GM19239 (cell line): ENCODE measurements at regions not wholly inside any gene's neighbourhood (a gene's known extent, or its start where the extent isn't known, plus 50 kb on each side); places are given as distances from the start of the nearest gene placed in this dataset.
"Not testable (repeated sequence)": the region's sequence is repeated elsewhere in the genome, so short reads cannot be mapped to it uniquely, and the experiment has no call there.

Experiments used
- DNase-seq: peaks from one replicate; pipeline ENCODE4 v3.0.0; 2011; ENCODE audit warnings: low spot score; ENCODE audit not compliant: insufficient read length
- FAIRE-seq: peaks from 2 replicates; lab custom pipeline; 2011; peaks lifted over from hg19 to GRCh38; lab: Jason Lieb, UNC

GRCh38 chrX:75673468-75673867 is 111.6 kb downstream of the MAGEE2 start:
- FAIRE-seq (no peak), DNase-seq (no peak)

GRCh38 chrX:75655627-75656026 is 129.4 kb downstream of the MAGEE2 start:
- FAIRE-seq (no peak), DNase-seq (no peak)

DNA sequence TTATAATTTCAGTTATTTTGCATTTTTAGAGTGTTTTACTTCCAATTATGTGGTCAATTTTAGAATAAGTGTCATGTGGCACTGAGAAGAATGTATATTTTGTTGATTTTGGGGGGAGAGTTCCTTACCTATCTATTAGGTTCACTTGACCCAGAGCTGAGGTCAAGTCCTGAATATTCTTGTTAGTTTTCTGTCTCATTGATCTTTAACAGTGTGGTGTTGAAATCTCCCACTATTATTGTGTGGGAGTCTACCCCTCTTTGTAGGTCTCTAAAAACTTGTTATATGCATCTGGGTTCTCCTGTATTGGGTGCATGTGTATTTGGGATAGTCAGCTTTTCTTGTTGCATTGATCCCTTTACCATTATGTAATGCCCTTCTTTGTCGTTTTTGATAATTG is 127.0 kb upstream of the ZDHHC15 start:
- DNase-seq, result no peak
- FAIRE-seq, result no peak

- FAIRE-seq (no peak), DNase-seq (no peak)
Observed at GRCh38 chrX:75648803-75649588, 126.2 kb upstream of the ZDHHC15 start.

DNA sequence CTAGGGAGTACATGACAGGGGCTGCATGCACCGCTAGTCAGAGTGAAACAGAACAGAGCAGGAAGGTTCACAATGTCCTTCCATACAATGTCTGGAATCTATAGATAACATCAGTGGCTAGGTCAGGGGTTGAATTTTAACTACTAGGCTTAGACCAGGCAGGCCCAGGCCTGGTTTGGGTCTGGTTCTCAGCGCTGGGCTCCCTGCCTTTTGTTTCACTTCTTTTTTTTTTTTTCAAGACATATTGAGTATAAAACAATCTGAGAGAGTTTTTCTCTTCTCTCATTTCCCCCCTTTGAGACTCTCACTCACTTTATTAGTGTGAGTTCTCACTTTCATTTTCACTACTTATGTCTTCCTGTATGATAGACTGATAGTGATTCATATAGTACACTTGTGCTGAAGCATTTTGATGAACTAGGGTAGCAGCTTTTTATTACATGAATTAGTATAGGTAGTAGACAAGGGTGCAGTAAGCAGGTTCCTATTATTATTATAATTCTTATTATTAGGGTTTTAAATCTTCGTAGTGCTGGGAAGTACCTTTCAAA is 120.0 kb upstream of the ZDHHC15 start:
- DNase-seq (no peak), FAIRE-seq (no peak)

- no peak for DNase-seq
- no peak for FAIRE-seq
Observed at GRCh38 chrX:75638332-75638731, 115.5 kb upstream of the ZDHHC15 start.

DNA sequence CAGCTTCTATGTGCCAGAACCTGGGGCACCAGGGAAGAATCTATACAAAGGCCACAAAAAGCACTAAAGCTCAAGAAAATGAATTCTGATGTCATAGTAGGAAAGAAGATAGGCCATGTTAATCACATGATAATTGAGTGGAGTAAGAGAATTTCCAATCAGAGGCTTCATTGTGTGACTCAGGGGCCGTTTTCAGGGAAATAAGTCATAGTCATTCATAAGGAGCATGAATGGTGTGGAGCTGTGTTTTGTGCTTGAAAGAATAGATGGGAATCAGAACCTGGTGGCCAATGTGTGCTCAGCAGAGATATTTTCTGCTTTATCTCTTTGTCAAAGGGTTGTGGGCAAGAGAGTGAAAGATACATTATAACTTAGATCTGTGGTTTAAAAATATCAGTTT is 102.4 kb upstream of the ZDHHC15 start:
- DNase-seq (no peak), FAIRE-seq (no peak)

DNA sequence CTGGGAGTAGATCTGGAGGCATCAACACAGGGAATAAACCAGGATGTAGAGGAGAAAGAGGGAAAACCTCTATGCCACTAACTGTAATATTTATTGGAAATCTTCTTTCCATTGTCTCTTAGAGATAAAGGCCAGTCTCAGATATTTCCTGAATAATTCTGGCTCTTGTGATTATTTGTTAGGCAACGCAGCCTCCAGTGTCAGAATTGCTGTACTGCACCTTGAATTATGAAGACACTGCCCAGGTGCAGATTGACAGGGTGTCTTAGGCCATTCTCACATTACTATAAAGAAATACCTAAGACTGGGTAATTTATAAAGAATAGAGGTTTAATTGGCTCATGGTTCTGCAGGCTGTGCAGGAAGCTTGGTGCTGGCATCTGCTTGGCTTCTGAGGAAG is 100.7 kb upstream of the ZDHHC15 start:
- FAIRE-seq (no peak), DNase-seq (no peak)

- FAIRE-seq (no peak), DNase-seq (no peak)
Observed at GRCh38 chrX:75609406-75609805, 86.6 kb upstream of the ZDHHC15 start.

DNA sequence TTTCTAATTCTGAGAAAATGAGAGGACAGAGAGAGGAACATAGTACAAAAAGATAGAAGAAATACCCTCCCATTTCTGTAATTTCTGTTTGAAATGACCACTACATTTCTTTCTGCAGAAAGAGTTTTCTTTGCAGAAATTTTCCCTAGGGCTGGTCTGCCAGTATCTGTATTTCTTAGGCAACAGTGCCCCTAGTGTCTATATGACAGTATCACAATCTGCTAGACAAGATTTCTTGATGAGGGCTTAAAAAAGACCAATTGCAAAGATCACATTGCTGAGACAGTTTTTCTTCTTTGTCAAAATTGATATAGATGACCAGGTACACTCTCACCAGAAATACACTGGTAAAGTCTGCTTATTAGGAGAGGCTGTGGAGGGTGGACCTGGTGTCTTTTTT is 81.0 kb upstream of the ZDHHC15 start:
- FAIRE-seq (peak; percentile 71), DNase-seq (peak; percentile 1)

GRCh38 chrX:75602022-75602421 is 79.2 kb upstream of the ZDHHC15 start:
- not testable (repeated sequence) for FAIRE-seq, DNase-seq

DNA sequence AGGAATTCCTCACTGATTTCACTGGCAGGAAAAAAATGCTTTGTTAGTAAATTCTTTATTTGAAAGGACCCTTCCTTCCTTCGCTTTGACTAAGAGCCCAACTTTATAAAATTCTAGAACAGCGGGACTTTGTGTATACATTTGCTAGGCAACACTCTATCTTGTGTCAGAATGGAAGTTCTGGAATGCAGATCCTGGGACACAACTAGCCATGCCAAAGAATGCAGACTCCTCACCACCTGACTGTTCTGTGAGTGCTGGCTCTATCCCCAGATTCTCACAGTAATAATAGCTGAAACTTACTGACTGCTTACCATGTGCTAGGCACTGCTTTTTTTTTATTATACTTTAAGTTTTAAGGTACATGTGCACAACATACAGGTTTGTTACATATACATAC is 73.3 kb upstream of the ZDHHC15 start:
- no peak for DNase-seq
- no peak for FAIRE-seq

DNA sequence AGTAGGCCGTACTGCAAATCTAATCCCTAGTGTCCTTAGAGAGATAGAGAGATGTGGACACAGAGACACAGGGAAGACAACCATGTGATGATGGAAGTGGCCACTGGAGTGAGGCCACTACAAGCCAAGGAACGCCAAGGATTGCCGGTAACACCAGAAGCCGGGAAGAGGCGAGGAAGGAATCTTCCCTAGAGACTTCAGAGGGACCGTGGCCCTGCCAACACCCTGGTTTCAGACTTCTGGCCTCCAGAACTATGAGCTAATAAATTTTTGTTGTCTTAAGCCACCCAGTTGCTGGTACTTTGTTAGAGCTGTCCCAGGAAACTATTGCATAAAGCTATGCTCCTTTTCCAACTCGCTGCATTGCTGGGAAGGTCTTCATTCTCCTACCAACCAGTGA is 70.3 kb upstream of the ZDHHC15 start:
- FAIRE-seq, result not testable (repeated sequence)

GRCh38 chrX:75582511-75582910 is 59.7 kb upstream of the ZDHHC15 start:
- FAIRE-seq, result no peak
- DNase-seq, result no peak

More for the DNA sequence above, 70.3 kb upstream of the ZDHHC15 start:
- DNase-seq, result not testable (repeated sequence)
